ENCODE measurements at regions not wholly inside any gene's neighbourhood (a gene's known extent, or its start where the extent isn't known, plus 50 kb on each side); places are given as distances from the start of the nearest gene placed in this dataset.

DNA sequence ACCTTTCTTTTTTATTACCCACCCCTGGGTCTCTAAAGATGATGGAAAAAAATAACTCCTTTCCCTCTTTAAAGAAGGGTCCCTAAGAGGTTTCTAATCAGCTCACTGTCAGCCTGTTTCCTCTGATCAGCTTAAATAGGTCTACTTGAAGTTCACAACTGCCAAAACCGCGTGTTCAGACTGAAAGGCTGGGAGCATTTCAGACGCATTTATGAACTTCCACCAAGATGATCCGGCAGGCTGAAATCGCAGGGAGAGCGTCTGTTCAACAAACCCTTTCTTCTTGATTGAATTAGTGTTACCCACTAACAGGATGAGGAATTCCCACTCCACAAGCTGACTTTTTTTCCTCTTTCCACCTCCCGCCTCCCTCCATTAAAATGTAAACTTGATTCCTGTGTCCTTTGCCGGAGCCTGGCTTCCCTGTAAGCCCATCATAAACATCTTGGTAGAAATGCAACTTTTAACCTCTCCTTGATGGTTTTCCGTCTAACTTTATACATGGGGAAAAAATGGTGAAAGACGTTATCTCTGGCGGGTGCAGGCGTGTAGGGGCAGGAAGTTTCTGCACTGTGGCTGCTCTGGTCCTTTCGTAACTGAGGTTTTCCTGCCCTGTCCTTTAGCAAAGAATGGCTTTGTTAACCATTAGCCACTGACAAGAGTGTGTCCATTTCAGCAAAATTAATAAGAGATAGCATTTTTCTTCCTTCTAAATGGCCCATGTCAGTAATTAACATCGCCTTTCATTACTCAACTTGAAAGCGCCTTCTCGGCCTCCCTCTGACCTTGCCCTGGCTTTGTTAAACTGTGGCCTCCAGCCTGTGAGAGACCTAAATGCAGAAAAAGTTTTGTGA lies 130.7 kb downstream of the BAMBI start:
- Histone ChIP-seq H3K27me3 (ENCODE audit: low read depth) (no peaks in the 10 kb centered on the region), H3K4me3 (no peak overlapping the region), H3K4me1 (peaks cover 29% of the 10 kb centered on the region), H3K27ac (peak overlapping the region; percentile 57), H3K9me3 (no peaks in the 10 kb centered on the region), H3K36me3 (no peaks in the 10 kb centered on the region)
- intact Hi-C loops (cut with DNase I): no loop called here
- ATAC-seq: peak in 1 of 2 donors; percentile 23
- TF ChIP-seq CTCF (IDR thresholded peaks at IDR 0.05): no peak
- DNase-seq: no peak

DNA sequence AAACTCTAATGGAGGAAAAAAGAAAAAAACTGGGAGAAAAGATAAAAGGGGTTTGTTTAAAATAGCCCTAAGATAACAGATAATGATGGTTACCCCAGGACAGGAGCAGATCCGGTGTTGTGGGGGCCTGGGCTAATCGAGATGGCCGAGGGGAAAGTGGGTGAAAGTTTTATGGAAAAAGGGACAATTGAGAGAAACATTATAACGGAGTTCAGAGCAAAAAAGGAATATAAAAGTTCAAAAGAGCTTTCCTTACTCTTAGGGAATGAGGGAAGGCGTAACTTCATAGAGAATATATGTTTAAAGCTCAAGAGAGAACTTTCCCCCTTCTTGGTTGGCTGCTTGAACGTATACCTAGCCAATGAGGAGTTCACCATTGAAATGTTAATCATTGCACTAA lies 131.4 kb downstream of the BAMBI start:
- no peak for TF ChIP-seq CTCF (IDR thresholded peaks at IDR 0.05)
- Histone ChIP-seq H3K27ac (peak overlapping the region; percentile 57), H3K4me1 (peaks cover 29% of the 10 kb centered on the region), H3K36me3 (no peaks in the 10 kb centered on the region), H3K4me3 (no peak overlapping the region), H3K27me3 (ENCODE audit: low read depth) (no peaks in the 10 kb centered on the region), H3K9me3 (no peaks in the 10 kb centered on the region)
- DNase-seq (no peak), ATAC-seq (no peak)
- intact Hi-C loops (cut with DNase I): no loop called here

DNA sequence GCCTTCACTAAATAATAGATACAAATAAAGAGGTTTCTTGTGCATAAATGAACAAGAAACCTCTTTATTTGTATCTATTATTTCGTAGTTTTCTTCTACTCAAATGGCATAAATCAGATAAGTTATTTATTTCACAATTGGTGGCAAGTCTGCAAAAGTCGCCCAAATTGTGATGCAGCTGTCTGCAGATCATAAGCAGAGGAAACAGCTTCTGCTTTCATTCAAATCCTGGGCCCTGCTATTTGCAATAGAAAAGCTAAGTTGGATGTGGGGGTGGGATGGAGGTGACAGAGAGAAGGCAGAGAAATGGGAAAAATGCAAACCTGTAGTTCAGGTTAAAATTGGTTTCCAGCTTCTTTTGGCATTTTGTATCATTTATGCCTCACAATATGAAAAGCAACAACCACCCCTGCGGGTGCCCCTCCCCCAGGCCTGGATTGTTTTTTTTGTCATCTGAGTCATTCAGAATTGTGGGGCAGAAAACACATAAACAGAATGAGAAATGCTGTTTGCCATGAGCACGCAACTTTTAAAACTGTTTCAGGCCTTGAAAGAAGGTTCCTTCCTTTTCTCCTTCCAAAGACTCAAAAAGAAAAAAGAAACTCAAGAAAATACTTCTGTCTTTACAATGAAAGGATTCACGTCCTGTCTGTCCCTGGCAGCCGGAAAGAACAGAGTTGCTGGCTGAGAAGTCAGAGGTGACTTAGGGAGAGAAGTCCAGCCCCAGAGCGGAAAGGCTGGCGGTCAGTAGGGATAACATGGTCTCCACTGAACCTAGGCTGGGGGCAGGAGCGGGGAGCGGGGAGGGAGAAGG lies 132.9 kb downstream of the BAMBI start:
- Histone ChIP-seq H3K27me3 (ENCODE audit: low read depth) (no peaks in the 10 kb centered on the region), H3K36me3 (no peaks in the 10 kb centered on the region), H3K9me3 (no peaks in the 10 kb centered on the region), H3K27ac (no peak overlapping the region), H3K4me3 (no peak overlapping the region), H3K4me1 (peaks cover 29% of the 10 kb centered on the region)
- ATAC-seq (no peak), DNase-seq (no peak)
- intact Hi-C loops (cut with DNase I): no loop called here
- TF ChIP-seq CTCF (IDR thresholded peaks at IDR 0.05): no peak

DNA sequence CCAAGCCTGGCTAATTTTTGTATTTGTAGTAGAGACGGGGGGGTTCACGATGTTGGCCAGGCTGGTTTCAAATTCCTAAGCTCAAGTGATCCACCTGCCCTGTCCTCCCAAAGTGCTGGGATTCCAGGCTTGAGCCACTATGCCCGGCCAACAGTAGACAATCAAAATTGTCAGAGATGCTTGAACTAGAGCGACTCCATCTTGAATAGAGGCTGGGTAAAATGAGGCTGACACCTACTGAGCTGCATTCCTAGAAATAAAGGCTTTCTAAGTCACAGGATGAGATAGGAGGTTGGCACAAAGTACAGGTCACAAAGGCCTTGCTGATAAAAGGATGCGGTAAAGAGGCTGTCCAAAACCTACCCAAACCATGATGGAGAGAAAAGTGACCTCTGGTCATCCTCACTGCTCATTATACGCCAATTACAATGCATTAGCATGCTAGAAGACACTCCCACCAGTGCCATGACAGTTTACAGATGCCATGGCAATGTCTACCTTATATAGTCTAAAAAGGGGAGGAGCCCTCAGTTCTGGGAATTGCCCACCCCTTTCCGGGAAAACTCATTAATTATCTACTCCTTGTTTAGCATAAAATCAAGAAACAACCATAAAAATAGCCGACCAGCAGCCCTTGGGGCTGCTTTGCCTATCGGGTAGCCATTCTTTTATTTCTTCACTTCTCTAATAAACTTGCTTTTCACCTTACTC lies 134.5 kb downstream of the BAMBI start:
- H3K4me1 ChIP-seq: peaks cover 19% of the 10 kb centered on the region
- no peaks in the 10 kb centered on the region for H3K36me3 ChIP-seq
- DNase-seq: no peak
- intact Hi-C loops (cut with DNase I): no loop called here
- H3K27ac ChIP-seq: no peak overlapping the region
- H3K4me3 ChIP-seq: no peak overlapping the region
- no peaks in the 10 kb centered on the region for H3K27me3 ChIP-seq (ENCODE audit: low read depth)
- ATAC-seq: no peak
- H3K9me3 ChIP-seq: no peaks in the 10 kb centered on the region
- TF ChIP-seq CTCF (IDR thresholded peaks at IDR 0.05): no peak
